Spleen (tissue), 7 donors: ENCODE measurements at regions not wholly inside any gene's neighbourhood (a gene's known extent, or its start where the extent isn't known, plus 50 kb on each side); places are given as distances from the start of the nearest gene placed in this dataset.

Experiments used
- POLR2AphosphoS5 ChIP-seq, 3 donors: sonication (generic); formaldehyde crosslinking; IDR thresholded peaks; one replicate each; pipeline ENCODE4 v1.5.1; 2017; ENCODE audit warnings: antibody characterized with exemption in 3 of 3
- TF ChIP-seq, protein P1 (sequence below), 11 experiments: fragments of 200-600 bp in 7 of 11; fragments of 450-650 bp in 4 of 11; sonication (generic) in 4 of 11; IDR thresholded peaks in 8 of 11; conservative IDR thresholded peaks in 3 of 11; 1 replicate in 7 of 11; 2 replicates in 4 of 11; pipeline versions ENCODE4 v1.4.0 to v1.8.0; 2016 to 2021; ENCODE audit warnings: antibody characterized with exemption in 11 of 11, inconsistent platforms in 4 of 11, mild to moderate bottlenecking in 1 of 11
- donor health status: DM: no; HTN: no; CAD: no; lungs with moderate emphysema.
- donor health status: DM: no; HTN: no; CAD: no.
- donor health status: DM: no; HTN: no; CAD: no.

DNA sequence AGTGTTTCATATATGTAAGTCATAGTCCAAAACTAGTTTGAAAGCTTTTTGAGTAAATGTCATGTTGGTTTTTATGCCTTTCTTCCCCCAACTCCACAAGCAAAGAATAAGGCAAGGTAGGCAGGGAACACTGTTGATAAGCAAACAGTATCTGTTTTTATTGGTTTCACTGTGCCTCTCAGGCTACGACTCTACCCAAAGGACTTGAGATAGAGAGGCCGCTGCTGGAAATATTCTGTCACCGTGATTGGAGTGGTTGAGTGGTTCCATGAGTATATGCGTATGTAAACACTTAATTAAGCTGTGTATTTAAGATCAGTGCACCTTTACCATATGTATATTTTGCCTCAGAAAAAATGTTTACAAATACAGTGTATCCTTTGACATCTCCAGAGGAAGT lies 138.1 kb upstream of the KIF26B start:
- TF ChIP-seq, protein P1, sequence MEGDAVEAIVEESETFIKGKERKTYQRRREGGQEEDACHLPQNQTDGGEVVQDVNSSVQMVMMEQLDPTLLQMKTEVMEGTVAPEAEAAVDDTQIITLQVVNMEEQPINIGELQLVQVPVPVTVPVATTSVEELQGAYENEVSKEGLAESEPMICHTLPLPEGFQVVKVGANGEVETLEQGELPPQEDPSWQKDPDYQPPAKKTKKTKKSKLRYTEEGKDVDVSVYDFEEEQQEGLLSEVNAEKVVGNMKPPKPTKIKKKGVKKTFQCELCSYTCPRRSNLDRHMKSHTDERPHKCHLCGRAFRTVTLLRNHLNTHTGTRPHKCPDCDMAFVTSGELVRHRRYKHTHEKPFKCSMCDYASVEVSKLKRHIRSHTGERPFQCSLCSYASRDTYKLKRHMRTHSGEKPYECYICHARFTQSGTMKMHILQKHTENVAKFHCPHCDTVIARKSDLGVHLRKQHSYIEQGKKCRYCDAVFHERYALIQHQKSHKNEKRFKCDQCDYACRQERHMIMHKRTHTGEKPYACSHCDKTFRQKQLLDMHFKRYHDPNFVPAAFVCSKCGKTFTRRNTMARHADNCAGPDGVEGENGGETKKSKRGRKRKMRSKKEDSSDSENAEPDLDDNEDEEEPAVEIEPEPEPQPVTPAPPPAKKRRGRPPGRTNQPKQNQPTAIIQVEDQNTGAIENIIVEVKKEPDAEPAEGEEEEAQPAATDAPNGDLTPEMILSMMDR (IDR thresholded peaks at IDR 0.05 in 8 of 11, conservative IDR thresholded peaks at IDR 0.05 in 3 of 11), result no peak
- no peak for TF ChIP-seq POLR2AphosphoS5 (IDR thresholded peaks at IDR 0.05)
